ENCODE measurements at regions not wholly inside any gene's neighbourhood (a gene's known extent, or its start where the extent isn't known, plus 50 kb on each side); places are given as distances from the start of the nearest gene placed in this dataset.

DNA sequence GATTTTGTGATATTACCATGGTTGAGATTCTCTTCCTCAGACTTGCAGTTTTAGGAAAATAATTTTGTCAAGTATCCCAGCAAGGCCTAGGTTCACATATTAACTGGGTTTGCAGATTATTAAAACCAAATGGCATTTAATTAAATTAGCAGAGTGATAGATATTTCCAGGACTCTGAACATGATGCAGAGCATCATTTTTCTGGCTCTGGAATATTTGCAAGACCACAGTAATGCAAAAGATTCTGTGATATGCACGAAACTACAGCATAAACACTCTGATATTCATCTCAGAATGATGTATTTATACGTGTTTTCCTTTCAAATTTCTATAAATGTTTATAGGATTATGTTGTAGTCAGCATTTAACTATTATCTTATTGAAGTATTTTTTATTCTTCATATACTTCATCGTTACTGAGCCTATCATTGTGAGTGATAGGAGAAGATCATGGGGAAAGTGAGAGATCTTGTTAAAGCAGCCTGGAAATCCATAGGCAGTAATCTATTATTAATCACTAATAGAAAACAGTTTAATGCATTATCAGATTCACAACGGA lies 1245.6 kb downstream of the OTOL1 start:
- ATAC-seq (ENCODE audit: insufficient number of reproducible peaks, low FRiP score, low read depth) (no peak), DNase-seq (ENCODE audit: low spot score) (no peak)
- H3K27me3 ChIP-seq (replicated peaks; ENCODE audit: insufficient read depth), result no peaks in the 10 kb centered on the region
- no peaks in the 10 kb centered on the region for H3K4me1 ChIP-seq (ENCODE audit: control insufficient read depth in 1 of 2, low read depth in 2 of 2)
- TF ChIP-seq, protein P1, sequence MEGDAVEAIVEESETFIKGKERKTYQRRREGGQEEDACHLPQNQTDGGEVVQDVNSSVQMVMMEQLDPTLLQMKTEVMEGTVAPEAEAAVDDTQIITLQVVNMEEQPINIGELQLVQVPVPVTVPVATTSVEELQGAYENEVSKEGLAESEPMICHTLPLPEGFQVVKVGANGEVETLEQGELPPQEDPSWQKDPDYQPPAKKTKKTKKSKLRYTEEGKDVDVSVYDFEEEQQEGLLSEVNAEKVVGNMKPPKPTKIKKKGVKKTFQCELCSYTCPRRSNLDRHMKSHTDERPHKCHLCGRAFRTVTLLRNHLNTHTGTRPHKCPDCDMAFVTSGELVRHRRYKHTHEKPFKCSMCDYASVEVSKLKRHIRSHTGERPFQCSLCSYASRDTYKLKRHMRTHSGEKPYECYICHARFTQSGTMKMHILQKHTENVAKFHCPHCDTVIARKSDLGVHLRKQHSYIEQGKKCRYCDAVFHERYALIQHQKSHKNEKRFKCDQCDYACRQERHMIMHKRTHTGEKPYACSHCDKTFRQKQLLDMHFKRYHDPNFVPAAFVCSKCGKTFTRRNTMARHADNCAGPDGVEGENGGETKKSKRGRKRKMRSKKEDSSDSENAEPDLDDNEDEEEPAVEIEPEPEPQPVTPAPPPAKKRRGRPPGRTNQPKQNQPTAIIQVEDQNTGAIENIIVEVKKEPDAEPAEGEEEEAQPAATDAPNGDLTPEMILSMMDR (IDR thresholded peaks at IDR 0.05), result no peak
- H3K27ac ChIP-seq, result no peak overlapping the region
- no peak overlapping the region for H3K4me3 ChIP-seq
- H3K36me3 ChIP-seq, result no peaks in the 10 kb centered on the region
- no peaks in the 10 kb centered on the region for H3K9me3 ChIP-seq

DNA sequence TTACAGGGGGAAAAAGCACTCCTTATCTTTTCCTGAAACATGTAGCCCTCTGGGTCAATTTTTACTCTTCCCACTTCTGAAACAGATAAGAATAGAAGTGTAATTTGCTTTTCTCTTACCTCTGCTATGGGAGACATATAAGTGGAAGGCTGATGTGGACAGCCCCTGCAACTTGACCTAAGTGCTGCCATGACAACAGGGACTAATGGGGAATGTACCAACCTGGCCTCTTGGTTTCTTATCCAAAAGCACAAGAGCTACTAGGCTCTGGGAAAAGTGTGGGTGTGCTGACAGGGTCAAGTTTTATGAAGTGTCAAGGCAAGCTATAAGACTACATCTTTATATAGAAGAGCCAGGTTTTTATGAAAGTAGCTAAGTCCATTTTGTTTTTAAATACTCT lies 1246.5 kb downstream of the OTOL1 start:
- ATAC-seq (ENCODE audit: insufficient number of reproducible peaks, low FRiP score, low read depth) (no peak), DNase-seq (ENCODE audit: low spot score) (no peak)
- Histone ChIP-seq H3K27ac (no peak overlapping the region), H3K36me3 (no peaks in the 10 kb centered on the region), H3K9me3 (no peaks in the 10 kb centered on the region), H3K27me3 (replicated peaks; ENCODE audit: insufficient read depth) (no peaks in the 10 kb centered on the region), H3K4me3 (no peak overlapping the region), H3K4me1 (ENCODE audit: control insufficient read depth in 1 of 2, low read depth in 2 of 2) (no peaks in the 10 kb centered on the region)
- TF ChIP-seq, protein P1 (IDR thresholded peaks at IDR 0.05), result no peak

DNA sequence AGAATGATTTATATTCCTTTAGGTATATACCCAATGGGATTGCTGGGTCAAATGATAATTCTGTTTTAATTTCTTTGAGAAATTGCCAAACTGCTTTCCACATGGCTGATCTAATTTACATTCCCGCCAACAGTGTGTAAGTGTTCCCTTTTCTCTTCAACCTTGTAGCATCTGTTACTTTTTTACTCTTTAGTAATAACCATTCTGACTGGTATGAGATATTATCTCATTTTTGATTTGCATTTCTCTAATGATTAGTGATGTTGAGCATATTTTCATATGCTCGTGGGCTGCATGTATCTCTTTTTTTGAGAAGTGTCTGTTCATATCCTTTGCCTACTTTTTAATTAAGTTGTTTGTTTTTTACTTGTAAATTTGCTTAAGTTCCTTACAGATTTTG lies 1264.2 kb downstream of the OTOL1 start:
- DNase-seq (ENCODE audit: low spot score), result no peak
- H3K4me3 ChIP-seq, result no peak overlapping the region
- no peaks in the 10 kb centered on the region for H3K36me3 ChIP-seq
- no peaks in the 10 kb centered on the region for H3K4me1 ChIP-seq (ENCODE audit: control insufficient read depth in 1 of 2, low read depth in 2 of 2)
- TF ChIP-seq, protein P1 (IDR thresholded peaks at IDR 0.05), result no peak
- H3K9me3 ChIP-seq, result no peaks in the 10 kb centered on the region
- no peaks in the 10 kb centered on the region for H3K27me3 ChIP-seq (replicated peaks; ENCODE audit: insufficient read depth)
- no peak for ATAC-seq (ENCODE audit: insufficient number of reproducible peaks, low FRiP score, low read depth)
- H3K27ac ChIP-seq, result no peak overlapping the region

DNA sequence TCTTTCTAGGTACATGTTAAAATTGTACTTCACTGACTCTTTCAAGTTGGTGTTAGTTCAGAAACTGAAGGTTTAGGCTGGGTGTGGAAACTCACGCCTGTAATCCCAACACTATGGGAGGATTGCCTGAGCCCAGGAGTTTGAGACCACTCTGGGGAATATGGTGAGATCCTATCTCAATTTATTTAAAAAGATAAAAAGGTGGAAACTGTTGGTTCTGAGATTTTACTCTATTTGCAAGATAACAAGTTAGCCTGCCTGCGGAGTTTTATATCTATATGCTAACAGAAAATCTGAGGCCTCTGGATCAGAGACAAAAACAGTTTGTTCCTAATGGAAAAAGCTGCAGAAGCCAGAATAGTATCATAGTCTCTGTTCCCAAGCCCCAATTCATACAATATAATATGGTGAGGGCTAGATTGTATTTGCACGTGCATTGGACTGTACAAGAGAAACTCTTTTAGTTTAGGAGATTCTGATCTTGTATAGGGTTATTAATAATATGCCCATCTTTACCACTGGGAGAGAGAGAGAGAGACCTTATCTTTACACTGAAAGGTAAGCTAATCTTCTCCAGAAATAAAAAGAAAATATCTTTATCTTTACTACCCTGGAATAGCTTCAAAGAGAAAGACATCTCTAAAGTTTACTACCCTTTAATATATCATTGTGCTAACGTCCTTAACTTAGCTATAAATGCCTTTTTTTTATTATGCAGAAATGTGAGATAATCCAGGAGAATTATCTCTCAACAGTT lies 1267.6 kb downstream of the OTOL1 start:
- no peaks in the 10 kb centered on the region for H3K4me1 ChIP-seq (ENCODE audit: control insufficient read depth in 1 of 2, low read depth in 2 of 2)
- H3K4me3 ChIP-seq, result no peak overlapping the region
- DNase-seq (ENCODE audit: low spot score), result no peak
- no peak for ATAC-seq (ENCODE audit: insufficient number of reproducible peaks, low FRiP score, low read depth)
- no peaks in the 10 kb centered on the region for H3K36me3 ChIP-seq
- H3K27ac ChIP-seq, result no peak overlapping the region
- no peaks in the 10 kb centered on the region for H3K9me3 ChIP-seq
- no peaks in the 10 kb centered on the region for H3K27me3 ChIP-seq (replicated peaks; ENCODE audit: insufficient read depth)
- TF ChIP-seq, protein P1 (IDR thresholded peaks at IDR 0.05), result no peak

DNA sequence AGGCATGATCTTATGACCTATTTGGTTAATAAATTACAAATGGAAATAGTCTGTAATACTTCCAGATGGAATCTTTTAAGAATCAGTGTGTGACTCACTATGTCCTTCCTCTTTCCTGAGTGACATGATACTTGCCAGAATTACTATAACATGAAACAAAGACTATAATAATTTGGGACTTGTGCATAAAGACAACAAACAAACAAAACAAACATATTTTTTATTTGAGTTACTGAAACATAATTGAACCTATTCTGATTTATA lies 1268.1 kb downstream of the OTOL1 start:
- H3K9me3 ChIP-seq, result no peaks in the 10 kb centered on the region
- TF ChIP-seq, protein P1 (IDR thresholded peaks at IDR 0.05), result no peak
- DNase-seq (ENCODE audit: low spot score), result no peak
- no peaks in the 10 kb centered on the region for H3K4me1 ChIP-seq (ENCODE audit: control insufficient read depth in 1 of 2, low read depth in 2 of 2)
- H3K27me3 ChIP-seq (replicated peaks; ENCODE audit: insufficient read depth), result no peaks in the 10 kb centered on the region
- H3K4me3 ChIP-seq, result no peak overlapping the region
- ATAC-seq (ENCODE audit: insufficient number of reproducible peaks, low FRiP score, low read depth), result no peak
- no peak overlapping the region for H3K27ac ChIP-seq
- no peaks in the 10 kb centered on the region for H3K36me3 ChIP-seq

All from thoracic aorta (tissue), 2 donors.